IMR-90 (cell line): ENCODE measurements at regions not wholly inside any gene's neighbourhood (a gene's known extent, or its start where the extent isn't known, plus 50 kb on each side); places are given as distances from the start of the nearest gene placed in this dataset.

Source experiments
- CEBPB ChIP-seq: IDR thresholded peaks from 2 replicates; pipeline ENCODE4 v1.6.1; 2012; ENCODE audit warnings: low read depth, low read length, improper control_type of control experiment
- CHD1 ChIP-seq: IDR thresholded peaks from 2 replicates; pipeline ENCODE4 v1.6.1; 2012; ENCODE audit warnings: low read depth, low read length, improper control_type of control experiment
- FOS ChIP-seq: fragments of 150-350 bp; IDR thresholded peaks from 2 replicates; pipeline ENCODE4 v1.6.1; 2016; ENCODE audit warnings: low read depth, low read length
- MAFK ChIP-seq: IDR thresholded peaks from 2 replicates; pipeline ENCODE4 v1.6.1; 2012; ENCODE audit warnings: low read depth, low read length, improper control_type of control experiment
- POLR2A ChIP-seq: IDR thresholded peaks from 2 replicates; pipeline ENCODE4 v1.6.1; 2012; ENCODE audit warnings: mild to moderate bottlenecking, low read depth, low read length
- RAD21 ChIP-seq: IDR thresholded peaks from 2 replicates; pipeline ENCODE4 v1.6.1; 2012; ENCODE audit warnings: low read length, improper control_type of control experiment
- RCOR1 ChIP-seq: IDR thresholded peaks from 2 replicates; pipeline ENCODE4 v1.6.1; 2012; ENCODE audit warnings: mild to moderate bottlenecking, low read length, improper control_type of control experiment; ENCODE audit not compliant: insufficient replicate concordance
- RFX5 ChIP-seq: IDR thresholded peaks from 2 replicates; pipeline ENCODE4 v1.8.0; 2012; ENCODE audit warnings: low read depth, mild to moderate bottlenecking, low read length, moderate library complexity
- TF ChIP-seq, protein P1 (sequence below): conservative IDR thresholded peaks from 2 replicates; pipeline ENCODE4 v1.5.1; 2012; ENCODE audit warnings: mild to moderate bottlenecking, low read depth, low read length, improper control_type of control experiment

- TF ChIP-seq, protein P1, sequence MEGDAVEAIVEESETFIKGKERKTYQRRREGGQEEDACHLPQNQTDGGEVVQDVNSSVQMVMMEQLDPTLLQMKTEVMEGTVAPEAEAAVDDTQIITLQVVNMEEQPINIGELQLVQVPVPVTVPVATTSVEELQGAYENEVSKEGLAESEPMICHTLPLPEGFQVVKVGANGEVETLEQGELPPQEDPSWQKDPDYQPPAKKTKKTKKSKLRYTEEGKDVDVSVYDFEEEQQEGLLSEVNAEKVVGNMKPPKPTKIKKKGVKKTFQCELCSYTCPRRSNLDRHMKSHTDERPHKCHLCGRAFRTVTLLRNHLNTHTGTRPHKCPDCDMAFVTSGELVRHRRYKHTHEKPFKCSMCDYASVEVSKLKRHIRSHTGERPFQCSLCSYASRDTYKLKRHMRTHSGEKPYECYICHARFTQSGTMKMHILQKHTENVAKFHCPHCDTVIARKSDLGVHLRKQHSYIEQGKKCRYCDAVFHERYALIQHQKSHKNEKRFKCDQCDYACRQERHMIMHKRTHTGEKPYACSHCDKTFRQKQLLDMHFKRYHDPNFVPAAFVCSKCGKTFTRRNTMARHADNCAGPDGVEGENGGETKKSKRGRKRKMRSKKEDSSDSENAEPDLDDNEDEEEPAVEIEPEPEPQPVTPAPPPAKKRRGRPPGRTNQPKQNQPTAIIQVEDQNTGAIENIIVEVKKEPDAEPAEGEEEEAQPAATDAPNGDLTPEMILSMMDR, result no peak
- TF ChIP-seq RFX5, result no peak
- no peak for TF ChIP-seq RCOR1
- TF ChIP-seq RAD21, result no peak
- TF ChIP-seq POLR2A, result no peak
- no peak for TF ChIP-seq MAFK
- no peak for TF ChIP-seq CHD1
- TF ChIP-seq FOS, result no peak
- TF ChIP-seq CEBPB, result no peak
Observed at GRCh38 chr1:242784084-242784483, 259.6 kb upstream of the PLD5 start.
